Thymus (tissue), 11 donors: ENCODE measurements at regions not wholly inside any gene's neighbourhood (a gene's known extent, or its start where the extent isn't known, plus 50 kb on each side); places are given as distances from the start of the nearest gene placed in this dataset.

Experiments used
- DNase-seq, 9 donors: peaks; one replicate each; pipeline ENCODE4 v3.0.0-alpha.2; 2013; ENCODE audit warnings: low spot score in 9 of 9, low read depth in 6 of 9, missing footprints in 1 of 9
- H3K27ac ChIP-seq, 2 donors: one replicate each; pipeline ENCODE4 v1.5.1; 2013; ENCODE audit warnings: control low read depth in 1 of 2, low read depth in 1 of 2, low read length in 1 of 2, mild to moderate bottlenecking in 1 of 2, moderate library complexity in 1 of 2
- H3K27me3 ChIP-seq, 2 donors: one replicate each; pipeline ENCODE4 v1.5.1; 2013; ENCODE audit warnings: low read length in 1 of 2; ENCODE audit not compliant: control insufficient read depth in 2 of 2, insufficient read depth in 1 of 2
- H3K36me3 ChIP-seq, 2 donors: one replicate each; pipeline ENCODE4 v1.5.1; 2013; ENCODE audit warnings: low read length in 1 of 2, mild to moderate bottlenecking in 1 of 2, moderate library complexity in 1 of 2; ENCODE audit not compliant: control insufficient read depth in 2 of 2, insufficient read depth in 2 of 2
- H3K4me1 ChIP-seq, 2 donors: one replicate each; pipeline ENCODE4 v1.5.1; 2013; ENCODE audit warnings: low read length in 2 of 2; ENCODE audit not compliant: control insufficient read depth in 2 of 2, insufficient read depth in 2 of 2
- H3K4me3 ChIP-seq, 2 donors: one replicate each; pipeline ENCODE4 v1.5.1; 2013; ENCODE audit warnings: low read length in 2 of 2, control low read depth in 1 of 2, mild to moderate bottlenecking in 1 of 2
- H3K9me3 ChIP-seq, 2 donors: one replicate each; pipeline ENCODE4 v1.5.1; 2013; ENCODE audit warnings: low read length in 1 of 2, mild to moderate bottlenecking in 1 of 2; ENCODE audit not compliant: control insufficient read depth in 2 of 2, insufficient read depth in 1 of 2
- WGBS: extraction: QIAGEN DNeasy Blood & Tissue Kit; methylation state at CpG from one replicate; pipeline ENCODE4 v1.1.7; 2013; 5-methylcytosine and 5-hydroxymethylcytosine counted together
- donor health status: healthy.

GRCh38 chr4:28426251-28426650 lies 1565.6 kb downstream of the STIM2 start:
- H3K9me3 ChIP-seq = no peaks in the 10 kb centered on the region
- H3K27ac ChIP-seq = no peak overlapping the region
- WGBS = 80% methylated on average over 1 of the region's 1 CpG
- no peaks in the 10 kb centered on the region for H3K27me3 ChIP-seq
- DNase-seq = no peak
- no peaks in the 10 kb centered on the region for H3K36me3 ChIP-seq
- no peaks in the 10 kb centered on the region for H3K4me1 ChIP-seq
- H3K4me3 ChIP-seq = no peak overlapping the region

GRCh38 chr4:28427306-28428085 lies 1566.9 kb downstream of the STIM2 start:
- no peaks in the 10 kb centered on the region for H3K4me1 ChIP-seq

GRCh38 chr4:28432348-28433025 lies 1571.8 kb downstream of the STIM2 start:
- 92% methylated on average over 7 of the region's 7 CpGs for WGBS
- Histone ChIP-seq H3K4me3 (no peak overlapping the region), H3K9me3 (peaks cover 0 to 11% of the 10 kb centered on the region in 2 donors), H3K27ac (no peak overlapping the region), H3K36me3 (no peaks in the 10 kb centered on the region), H3K4me1 (no peaks in the 10 kb centered on the region), H3K27me3 (no peaks in the 10 kb centered on the region)
- DNase-seq = no peak

More at GRCh38 chr4:28427306-28428085, 1566.9 kb downstream of the STIM2 start:
- H3K36me3 ChIP-seq = no peaks in the 10 kb centered on the region
- H3K27ac ChIP-seq = no peak overlapping the region
- DNase-seq = no peak
- peaks cover 0 to 10% of the 10 kb centered on the region in 2 donors for H3K9me3 ChIP-seq
- no peak overlapping the region for H3K4me3 ChIP-seq
- H3K27me3 ChIP-seq = no peaks in the 10 kb centered on the region
- WGBS = 91% methylated on average over 4 of the region's 4 CpGs

- DNase-seq = no peak
- no peaks in the 10 kb centered on the region for H3K27me3 ChIP-seq
- 69% methylated on average over 2 of the region's 2 CpGs for WGBS
- peaks cover 0 to 11% of the 10 kb centered on the region in 2 donors for H3K9me3 ChIP-seq
- no peaks in the 10 kb centered on the region for H3K36me3 ChIP-seq
- no peaks in the 10 kb centered on the region for H3K4me1 ChIP-seq
- no peak overlapping the region for H3K4me3 ChIP-seq
- no peak overlapping the region for H3K27ac ChIP-seq
These were observed 1574.7 kb downstream of the STIM2 start for GRCh38 chr4:28435314-28435713.

- Histone ChIP-seq H3K27ac (no peak overlapping the region), H3K4me1 (no peaks in the 10 kb centered on the region), H3K9me3 (peaks cover 0 to 11% of the 10 kb centered on the region in 2 donors), H3K27me3 (no peaks in the 10 kb centered on the region), H3K4me3 (no peak overlapping the region), H3K36me3 (no peaks in the 10 kb centered on the region)
- 83% methylated on average over 10 of the region's 10 CpGs for WGBS
- DNase-seq = no peak
These were observed 1575.8 kb downstream of the STIM2 start for GRCh38 chr4:28436191-28437080.

GRCh38 chr4:28443371-28443770 lies 1582.7 kb downstream of the STIM2 start:
- Histone ChIP-seq H3K9me3 (no peaks in the 10 kb centered on the region), H3K27ac (no peak overlapping the region), H3K36me3 (no peaks in the 10 kb centered on the region), H3K4me1 (no peaks in the 10 kb centered on the region), H3K27me3 (no peaks in the 10 kb centered on the region), H3K4me3 (no peak overlapping the region)
- WGBS = 96% methylated on average over 3 of the region's 3 CpGs
- no peak for DNase-seq

GRCh38 chr4:28443801-28444412 lies 1583.3 kb downstream of the STIM2 start:
- 87% methylated on average over 7 of the region's 7 CpGs for WGBS
- H3K36me3 ChIP-seq = no peaks in the 10 kb centered on the region
- H3K27ac ChIP-seq = no peak overlapping the region
- no peak overlapping the region for H3K4me3 ChIP-seq
- no peaks in the 10 kb centered on the region for H3K9me3 ChIP-seq
- no peak for DNase-seq
- H3K27me3 ChIP-seq = no peaks in the 10 kb centered on the region
- no peaks in the 10 kb centered on the region for H3K4me1 ChIP-seq

GRCh38 chr4:28444886-28445496 lies 1584.3 kb downstream of the STIM2 start:
- 89% methylated on average over 3 of the region's 3 CpGs for WGBS
- Histone ChIP-seq H3K4me3 (no peak overlapping the region), H3K4me1 (no peaks in the 10 kb centered on the region), H3K27ac (no peak overlapping the region), H3K9me3 (no peaks in the 10 kb centered on the region), H3K27me3 (no peaks in the 10 kb centered on the region), H3K36me3 (no peaks in the 10 kb centered on the region)
- no peak for DNase-seq
